Mammary epithelial cell (primary cell): ENCODE measurements at regions not wholly inside any gene's neighbourhood (a gene's known extent, or its start where the extent isn't known, plus 50 kb on each side); places are given as distances from the start of the nearest gene placed in this dataset.

ENCODE experiments used
- EZH2 ChIP-seq: IDR thresholded peaks from 2 replicates; pipeline ENCODE4 v1.6.1; 2012; ENCODE audit warnings: low read length, inconsistent platforms, borderline replicate concordance
- TF ChIP-seq, protein P1 (sequence below), 2 donors: IDR thresholded peaks in 1 of 2; conservative IDR thresholded peaks in 1 of 2; 2 replicates each; pipeline ENCODE4 v1.5.1; 2011 to 2012; ENCODE audit warnings: inconsistent platforms in 2 of 2, low read length in 2 of 2, mild to moderate bottlenecking in 2 of 2, control low read depth in 1 of 2, low read depth in 1 of 2; ENCODE audit not compliant: insufficient read depth in 1 of 2; ENCODE audit errors: extremely low read depth in 1 of 2

DNA sequence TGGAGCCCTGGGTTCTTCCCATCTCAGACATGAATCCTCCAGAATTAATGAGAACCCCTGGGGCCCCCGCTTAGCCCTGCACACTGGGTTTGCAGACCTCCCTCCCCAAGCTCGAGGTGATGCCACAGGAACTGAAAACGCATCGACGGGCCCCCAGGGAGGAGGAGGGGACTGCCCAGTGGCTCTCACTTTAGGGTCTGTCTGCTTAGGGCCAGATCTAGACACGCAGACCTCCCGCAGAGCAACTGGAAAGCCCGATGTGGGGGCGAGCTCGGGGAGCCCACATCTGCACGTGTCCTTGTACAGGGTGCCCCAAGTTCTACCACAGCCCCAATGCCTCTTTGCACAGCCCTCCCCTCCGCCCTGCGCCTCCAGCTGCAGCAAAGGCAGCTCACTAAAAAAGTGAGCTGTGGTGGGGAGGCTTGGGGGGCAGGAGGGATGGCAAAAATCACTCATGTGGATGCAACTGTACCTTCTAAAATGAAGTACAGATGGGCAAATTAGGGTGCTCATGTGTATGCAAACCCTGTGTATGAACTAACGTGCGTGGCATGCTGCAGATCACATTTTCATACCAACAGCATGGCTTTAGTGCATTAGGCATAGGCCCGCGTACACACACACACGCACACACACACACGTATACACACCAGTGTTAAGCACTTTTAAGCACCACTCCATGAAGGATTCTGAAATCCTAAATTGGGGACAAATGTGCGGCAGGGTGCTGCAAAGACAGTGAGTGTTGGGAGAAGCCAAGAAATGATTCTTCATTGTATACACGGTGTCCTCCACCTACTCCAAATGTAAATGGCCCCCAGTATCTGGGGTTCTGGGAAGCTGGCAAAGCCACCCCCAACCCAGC is 99.9 kb upstream of the MAP1LC3B2 start:
- TF ChIP-seq, protein P1, sequence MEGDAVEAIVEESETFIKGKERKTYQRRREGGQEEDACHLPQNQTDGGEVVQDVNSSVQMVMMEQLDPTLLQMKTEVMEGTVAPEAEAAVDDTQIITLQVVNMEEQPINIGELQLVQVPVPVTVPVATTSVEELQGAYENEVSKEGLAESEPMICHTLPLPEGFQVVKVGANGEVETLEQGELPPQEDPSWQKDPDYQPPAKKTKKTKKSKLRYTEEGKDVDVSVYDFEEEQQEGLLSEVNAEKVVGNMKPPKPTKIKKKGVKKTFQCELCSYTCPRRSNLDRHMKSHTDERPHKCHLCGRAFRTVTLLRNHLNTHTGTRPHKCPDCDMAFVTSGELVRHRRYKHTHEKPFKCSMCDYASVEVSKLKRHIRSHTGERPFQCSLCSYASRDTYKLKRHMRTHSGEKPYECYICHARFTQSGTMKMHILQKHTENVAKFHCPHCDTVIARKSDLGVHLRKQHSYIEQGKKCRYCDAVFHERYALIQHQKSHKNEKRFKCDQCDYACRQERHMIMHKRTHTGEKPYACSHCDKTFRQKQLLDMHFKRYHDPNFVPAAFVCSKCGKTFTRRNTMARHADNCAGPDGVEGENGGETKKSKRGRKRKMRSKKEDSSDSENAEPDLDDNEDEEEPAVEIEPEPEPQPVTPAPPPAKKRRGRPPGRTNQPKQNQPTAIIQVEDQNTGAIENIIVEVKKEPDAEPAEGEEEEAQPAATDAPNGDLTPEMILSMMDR (conservative IDR thresholded peaks at IDR 0.05 in 1 of 2, IDR thresholded peaks at IDR 0.05 in 1 of 2; ENCODE audit: extremely low read depth in 1 of 2, insufficient read depth in 1 of 2, low read depth in 1 of 2, low read length in 2 of 2), result no peak
- TF ChIP-seq EZH2, result no peak
